Naive thymus-derived CD4-positive, alpha-beta T cell (primary cell): ENCODE measurements at regions not wholly inside any gene's neighbourhood (a gene's known extent, or its start where the extent isn't known, plus 50 kb on each side); places are given as distances from the start of the nearest gene placed in this dataset.

ENCODE experiments used
- ATAC-seq: fragments of 150-1000 bp; cut with Tn5 transposase; 2 replicates; pipeline ENCODE4 v1.10.0; 2021; ENCODE audit warnings: mild to moderate bottlenecking, moderate library complexity
- CTCF ChIA-PET: fragments of 350-600 bp; sonication (Branson Sonifier 250); formaldehyde crosslinking; loops from one replicate; lab custom pipeline; 2021; ENCODE audit warnings: antibody characterized with exemption; lab: Charles Lee
- POLR2A ChIA-PET: fragments of 350-600 bp; sonication (Branson Sonifier 250); formaldehyde crosslinking; loops from one replicate; lab custom pipeline; 2021; ENCODE audit warnings: antibody characterized with exemption, inconsistent platforms; lab: Charles Lee
- DNase-seq, 9 donors: peaks; one replicate each; pipeline versions ENCODE4 v3.0.0 to v3.0.0-alpha.2; 2020 to 2022; ENCODE audit warnings: mixed read lengths in 1 of 9
- H3K27ac ChIP-seq: one replicate; pipeline ENCODE4 v1.7.0; 2013; ENCODE audit warnings: mild to moderate bottlenecking, low read depth, low read length, moderate library complexity
- H3K27me3 ChIP-seq, 2 donors: one replicate each; pipeline ENCODE4 v1.7.0; 2013; ENCODE audit warnings: low read length in 2 of 2, mild to moderate bottlenecking in 2 of 2, moderate library complexity in 2 of 2; ENCODE audit not compliant: control insufficient read depth in 2 of 2, insufficient read depth in 2 of 2
- H3K36me3 ChIP-seq, 3 experiments: 1 replicate in 2 of 3; 2 replicates in 1 of 3; pipeline ENCODE4 v1.7.0; 2013; ENCODE audit warnings: low read length in 3 of 3, mild to moderate bottlenecking in 3 of 3, moderate library complexity in 1 of 3; ENCODE audit not compliant: insufficient read depth in 3 of 3, control insufficient read depth in 2 of 3
- H3K4me1 ChIP-seq, 2 donors: one replicate each; pipeline ENCODE4 v1.7.0; 2013; ENCODE audit warnings: low read length in 2 of 2, mild to moderate bottlenecking in 2 of 2, moderate library complexity in 1 of 2; ENCODE audit not compliant: control insufficient read depth in 2 of 2, insufficient read depth in 2 of 2
- H3K4me3 ChIP-seq: 2 replicates; pipeline ENCODE4 v1.7.0; 2013; ENCODE audit warnings: mild to moderate bottlenecking, low read length
- H3K9me3 ChIP-seq, 3 experiments: 1 replicate in 2 of 3; 2 replicates in 1 of 3; pipeline ENCODE4 v1.7.0; 2013; ENCODE audit warnings: low read length in 3 of 3; ENCODE audit not compliant: control insufficient read depth in 2 of 3
- H3K27ac Mint-ChIP-seq, 9 donors: one replicate each; pipeline ENCODE4 v1.8.0; 2020 to 2022; ENCODE audit warnings: mixed read lengths in 9 of 9, mild to moderate bottlenecking in 8 of 9, moderate library complexity in 5 of 9, inconsistent platforms in 2 of 9
- H3K27me3 Mint-ChIP-seq, 5 donors: one replicate each; pipeline ENCODE4 v1.8.0; 2021 to 2022; ENCODE audit warnings: mixed read lengths in 5 of 5, mild to moderate bottlenecking in 1 of 5
- H3K36me3 Mint-ChIP-seq, 5 donors: one replicate each; pipeline ENCODE4 v1.8.0; 2020 to 2022; ENCODE audit warnings: mixed read lengths in 5 of 5, mild to moderate bottlenecking in 3 of 5, inconsistent platforms in 1 of 5
- H3K4me1 Mint-ChIP-seq, 7 donors: one replicate each; pipeline ENCODE4 v1.8.0; 2020 to 2022; ENCODE audit warnings: mixed read lengths in 7 of 7, mild to moderate bottlenecking in 3 of 7, inconsistent platforms in 1 of 7
- H3K4me3 Mint-ChIP-seq, 10 donors: one replicate each; pipeline ENCODE4 v1.8.0; 2020 to 2022; ENCODE audit warnings: mild to moderate bottlenecking in 10 of 10, mixed read lengths in 10 of 10, moderate library complexity in 6 of 10, inconsistent platforms in 2 of 10
- H3K9me3 Mint-ChIP-seq, 11 donors: one replicate each; pipeline ENCODE4 v1.8.0; 2020 to 2022; ENCODE audit warnings: mixed read lengths in 11 of 11, mild to moderate bottlenecking in 4 of 11, inconsistent platforms in 1 of 11, moderate library complexity in 1 of 11
- intact Hi-C, 2 donors: fragments of 100-400 bp; cut with micrococcal nuclease; formaldehyde crosslinking; loops; one replicate each; pipeline ENCODE4 v1.15.1; 2023

- Mint-ChIP-seq H3K27ac (no peak overlapping the region), H3K4me1 (no peaks in the 10 kb centered on the region), H3K4me3 (no peak overlapping the region), H3K9me3 (peaks cover 2 to 18% (median 8%) of the 10 kb centered on the region in 11 donors), H3K36me3 (no peaks in the 10 kb centered on the region), H3K27me3 (no peaks in the 10 kb centered on the region)
- Histone ChIP-seq H3K36me3 (no peaks in the 10 kb centered on the region), H3K4me1 (no peaks in the 10 kb centered on the region), H3K9me3 (no peaks in the 10 kb centered on the region), H3K27me3 (no peaks in the 10 kb centered on the region), H3K27ac (no peak overlapping the region), H3K4me3 (no peak overlapping the region)
- ATAC-seq (no peak), DNase-seq (no peak)
- intact Hi-C loops, result no loop called here
- ChIA-PET CTCF (no interaction called here), POLR2A (no interaction called here)
These were observed 379.8 kb upstream of the LINC00305 start for GRCh38 chr18:64528646-64529045.

GRCh38 chr18:64519201-64519600, 370.3 kb upstream of the LINC00305 start:
- Histone ChIP-seq H3K27ac (no peak overlapping the region), H3K36me3 (no peaks in the 10 kb centered on the region), H3K4me3 (no peak overlapping the region), H3K27me3 (no peaks in the 10 kb centered on the region), H3K9me3 (no peaks in the 10 kb centered on the region), H3K4me1 (no peaks in the 10 kb centered on the region)
- intact Hi-C loops, result no loop called here
- ATAC-seq (no peak), DNase-seq (no peak)
- Mint-ChIP-seq H3K4me1 (no peaks in the 10 kb centered on the region), H3K27ac (no peak overlapping the region), H3K4me3 (no peak overlapping the region), H3K27me3 (no peaks in the 10 kb centered on the region), H3K36me3 (peaks cover 0 to 11% (median 0%) of the 10 kb centered on the region in 5 donors), H3K9me3 (peaks cover 2 to 23% (median 8%) of the 10 kb centered on the region in 11 donors)
- POLR2A ChIA-PET, result no interaction called here
- CTCF ChIA-PET, result no interaction called here

- Histone ChIP-seq H3K36me3 (no peaks in the 10 kb centered on the region), H3K27me3 (no peaks in the 10 kb centered on the region), H3K4me3 (no peak overlapping the region), H3K27ac (no peak overlapping the region), H3K4me1 (no peaks in the 10 kb centered on the region), H3K9me3 (no peaks in the 10 kb centered on the region)
- Mint-ChIP-seq H3K9me3 (peaks cover 0 to 17% (median 8%) of the 10 kb centered on the region in 11 donors), H3K4me3 (no peak overlapping the region), H3K4me1 (no peaks in the 10 kb centered on the region), H3K27ac (no peak overlapping the region), H3K27me3 (no peaks in the 10 kb centered on the region), H3K36me3 (peaks cover 0 to 11% (median 0%) of the 10 kb centered on the region in 5 donors)
- ATAC-seq (no peak), DNase-seq (no peak)
- POLR2A ChIA-PET, result no interaction called here
- CTCF ChIA-PET, result no interaction called here
- intact Hi-C loops, result no loop called here
These were observed 369.3 kb upstream of the LINC00305 start for GRCh38 chr18:64518191-64518590.

GRCh38 chr18:64513401-64513800, 364.5 kb upstream of the LINC00305 start:
- H3K27me3 ChIP-seq, result no peaks in the 10 kb centered on the region
- POLR2A ChIA-PET, result no interaction called here
- intact Hi-C loops, result no loop called here
- no peaks in the 10 kb centered on the region for H3K4me1 ChIP-seq
- ATAC-seq (no peak), DNase-seq (no peak)
- peaks cover 0 to 7% (median 2%) of the 10 kb centered on the region in 11 donors for H3K9me3 Mint-ChIP-seq
- no peaks in the 10 kb centered on the region for H3K36me3 Mint-ChIP-seq
- no peaks in the 10 kb centered on the region for H3K4me1 Mint-ChIP-seq
- H3K27ac Mint-ChIP-seq, result no peak overlapping the region
- no peak overlapping the region for H3K4me3 ChIP-seq
- H3K27ac ChIP-seq, result no peak overlapping the region
- no peaks in the 10 kb centered on the region for H3K36me3 ChIP-seq
- H3K9me3 ChIP-seq, result no peaks in the 10 kb centered on the region
- H3K27me3 Mint-ChIP-seq, result no peaks in the 10 kb centered on the region
- H3K4me3 Mint-ChIP-seq, result no peak overlapping the region
- CTCF ChIA-PET, result no interaction called here

- H3K4me1 Mint-ChIP-seq, result no peaks in the 10 kb centered on the region
- H3K4me3 Mint-ChIP-seq, result no peak overlapping the region
- Histone ChIP-seq H3K4me1 (no peaks in the 10 kb centered on the region), H3K27me3 (no peaks in the 10 kb centered on the region), H3K27ac (no peak overlapping the region), H3K36me3 (no peaks in the 10 kb centered on the region), H3K9me3 (no peaks in the 10 kb centered on the region), H3K4me3 (no peak overlapping the region)
- intact Hi-C loops, result no loop called here
- ATAC-seq (no peak), DNase-seq (no peak)
- CTCF ChIA-PET, result no interaction called here
- peaks cover 0 to 3% (median 0%) of the 10 kb centered on the region in 5 donors for H3K36me3 Mint-ChIP-seq
- peaks cover 0 to 9% (median 2%) of the 10 kb centered on the region in 11 donors for H3K9me3 Mint-ChIP-seq
- no peaks in the 10 kb centered on the region for H3K27me3 Mint-ChIP-seq
- H3K27ac Mint-ChIP-seq, result no peak overlapping the region
- POLR2A ChIA-PET, result no interaction called here
These were observed 341.3 kb upstream of the LINC00305 start for GRCh38 chr18:64490207-64490606.

GRCh38 chr18:64488698-64489097, 339.8 kb upstream of the LINC00305 start:
- Histone ChIP-seq H3K4me1 (no peaks in the 10 kb centered on the region), H3K36me3 (no peaks in the 10 kb centered on the region), H3K27me3 (no peaks in the 10 kb centered on the region), H3K4me3 (no peak overlapping the region), H3K9me3 (no peaks in the 10 kb centered on the region), H3K27ac (no peak overlapping the region)
- ATAC-seq (no peak), DNase-seq (no peak)
- Mint-ChIP-seq H3K4me1 (no peaks in the 10 kb centered on the region), H3K36me3 (no peaks in the 10 kb centered on the region), H3K27ac (no peak overlapping the region), H3K27me3 (no peaks in the 10 kb centered on the region), H3K4me3 (no peak overlapping the region), H3K9me3 (peaks cover 0 to 7% (median 0%) of the 10 kb centered on the region in 11 donors)
- ChIA-PET CTCF (no interaction called here), POLR2A (no interaction called here)
- intact Hi-C loops, result no loop called here

GRCh38 chr18:64474773-64475172, 325.9 kb upstream of the LINC00305 start:
- H3K9me3 Mint-ChIP-seq, result peaks cover 0 to 28% (median 4%) of the 10 kb centered on the region in 11 donors
- Histone ChIP-seq H3K9me3 (no peaks in the 10 kb centered on the region), H3K27ac (no peak overlapping the region), H3K27me3 (no peaks in the 10 kb centered on the region), H3K36me3 (no peaks in the 10 kb centered on the region), H3K4me1 (no peaks in the 10 kb centered on the region), H3K4me3 (no peak overlapping the region)
- intact Hi-C loops, result no loop called here
- POLR2A ChIA-PET, result no interaction called here
- ATAC-seq (no peak), DNase-seq (no peak)
- no peaks in the 10 kb centered on the region for H3K4me1 Mint-ChIP-seq
- no peaks in the 10 kb centered on the region for H3K36me3 Mint-ChIP-seq
- H3K4me3 Mint-ChIP-seq, result no peak overlapping the region
- no peak overlapping the region for H3K27ac Mint-ChIP-seq
- CTCF ChIA-PET, result no interaction called here
- H3K27me3 Mint-ChIP-seq, result no peaks in the 10 kb centered on the region
